Astrocyte (in vitro differentiated cells and primary cell): ENCODE measurements at regions not wholly inside any gene's neighbourhood (a gene's known extent, or its start where the extent isn't known, plus 50 kb on each side); places are given as distances from the start of the nearest gene placed in this dataset.

Experiments used
- DNase-seq: peaks from one replicate; pipeline ENCODE4 v3.0.0-alpha.2; 2010; ENCODE audit warnings: low read depth
- FAIRE-seq: peaks from 2 replicates; lab custom pipeline; 2011; peaks lifted over from hg19 to GRCh38; lab: Jason Lieb, UNC
- H2AFZ ChIP-seq: 2 replicates; pipeline ENCODE4 v1.6.0; 2012; ENCODE audit warnings: low read depth, low read length, inconsistent platforms
- H3K27ac ChIP-seq: 2 replicates; pipeline ENCODE4 v1.5.1; 2011; ENCODE audit warnings: low read depth, low read length, inconsistent platforms
- H3K27me3 ChIP-seq: 2 replicates; pipeline ENCODE4 v1.6.0; 2011; ENCODE audit warnings: low read length, inconsistent platforms; ENCODE audit not compliant: insufficient read depth
- H3K36me3 ChIP-seq: 2 replicates; pipeline ENCODE4 v1.5.1; 2011; ENCODE audit warnings: low read length, inconsistent platforms; ENCODE audit not compliant: insufficient read depth
- H3K4me1 ChIP-seq: 2 replicates; pipeline ENCODE4 v1.5.1; 2011; ENCODE audit warnings: low read length, inconsistent platforms; ENCODE audit not compliant: insufficient read depth
- H3K4me2 ChIP-seq: 2 replicates; pipeline ENCODE4 v1.6.0; 2012; ENCODE audit warnings: low read length, inconsistent platforms
- H3K4me3 ChIP-seq: 2 replicates; pipeline ENCODE4 v1.5.1; 2011; ENCODE audit warnings: low read depth, mild to moderate bottlenecking, low read length, inconsistent platforms; ENCODE audit not compliant: insufficient read depth
- H3K79me2 ChIP-seq: 2 replicates; pipeline ENCODE4 v1.6.0; 2012; ENCODE audit warnings: mild to moderate bottlenecking, low read length, inconsistent platforms; ENCODE audit not compliant: insufficient read depth
- H3K9ac ChIP-seq: 2 replicates; pipeline ENCODE4 v1.6.0; 2012; ENCODE audit warnings: mild to moderate bottlenecking, low read length, inconsistent platforms
- H3K9me3 ChIP-seq: 2 replicates; pipeline ENCODE4 v1.5.1; 2012; ENCODE audit warnings: low read depth, mild to moderate bottlenecking, low read length, inconsistent platforms; ENCODE audit not compliant: insufficient read depth
- H4K20me1 ChIP-seq: 2 replicates; pipeline ENCODE4 v1.6.0; 2012; ENCODE audit warnings: low read length, inconsistent platforms; ENCODE audit not compliant: insufficient read depth
- H3K27ac Mint-ChIP-seq: one replicate; pipeline ENCODE4 v1.8.0; 2021; ENCODE audit warnings: mild to moderate bottlenecking, mixed read lengths; ENCODE audit not compliant: unreplicated experiment
- H3K27me3 Mint-ChIP-seq: one replicate; pipeline ENCODE4 v1.8.0; 2021; ENCODE audit warnings: low read depth, mixed read lengths; ENCODE audit not compliant: unreplicated experiment
- H3K36me3 Mint-ChIP-seq: one replicate; pipeline ENCODE4 v1.8.0; 2021; ENCODE audit warnings: low read depth, mixed read lengths; ENCODE audit not compliant: unreplicated experiment
- H3K4me1 Mint-ChIP-seq: one replicate; pipeline ENCODE4 v1.8.0; 2021; ENCODE audit warnings: low read depth, mixed read lengths; ENCODE audit not compliant: unreplicated experiment
- H3K4me3 Mint-ChIP-seq: one replicate; pipeline ENCODE4 v1.8.0; 2021; ENCODE audit warnings: mild to moderate bottlenecking, moderate library complexity, mixed read lengths; ENCODE audit not compliant: unreplicated experiment
- H3K9me3 Mint-ChIP-seq: one replicate; pipeline ENCODE4 v1.8.0; 2021; ENCODE audit warnings: mild to moderate bottlenecking, mixed read lengths; ENCODE audit not compliant: unreplicated experiment
- CTCF ChIP-seq: IDR thresholded peaks from 2 replicates; pipeline ENCODE4 v1.5.1; 2011; ENCODE audit warnings: low read depth, mild to moderate bottlenecking, inconsistent platforms, low read length, moderate library complexity; ENCODE audit not compliant: insufficient read depth
- EZH2 ChIP-seq: IDR thresholded peaks from 2 replicates; pipeline ENCODE4 v1.6.1; 2012; ENCODE audit warnings: mild to moderate bottlenecking, low read length, inconsistent platforms; ENCODE audit not compliant: insufficient read depth

GRCh38 chr20:48382304-48382703 lies 445.5 kb downstream of the PREX1 start:
- Histone ChIP-seq H4K20me1 (no peaks in the 10 kb centered on the region), H3K4me2 (no peak overlapping the region), H3K27me3 (peaks cover 4% of the 10 kb centered on the region), H3K9ac (no peak overlapping the region), H3K36me3 (no peaks in the 10 kb centered on the region), H3K4me3 (no peak overlapping the region), H3K4me1 (no peaks in the 10 kb centered on the region), H3K9me3 (no peaks in the 10 kb centered on the region), H3K79me2 (no peaks in the 10 kb centered on the region), H3K27ac (no peak overlapping the region), H2AFZ (no peak overlapping the region)
- H3K4me1 Mint-ChIP-seq: no peaks in the 10 kb centered on the region
- peaks cover 1% of the 10 kb centered on the region for H3K9me3 Mint-ChIP-seq
- no peak overlapping the region for H3K4me3 Mint-ChIP-seq
- H3K27ac Mint-ChIP-seq: no peak overlapping the region
- no peaks in the 10 kb centered on the region for H3K36me3 Mint-ChIP-seq
- TF ChIP-seq EZH2 (no peak), CTCF (no peak)
- DNase-seq (no peak), FAIRE-seq (no peak)
- peaks cover 29% of the 10 kb centered on the region for H3K27me3 Mint-ChIP-seq

- peaks cover 7% of the 10 kb centered on the region for H3K27me3 ChIP-seq
- H3K4me2 ChIP-seq: no peak overlapping the region
- no peak overlapping the region for H3K27ac ChIP-seq
- Mint-ChIP-seq H3K9me3 (peaks cover 1% of the 10 kb centered on the region), H3K4me1 (no peaks in the 10 kb centered on the region), H3K27ac (no peak overlapping the region), H3K4me3 (no peak overlapping the region), H3K36me3 (no peaks in the 10 kb centered on the region), H3K27me3 (peaks cover 26% of the 10 kb centered on the region)
- no peaks in the 10 kb centered on the region for H3K36me3 ChIP-seq
- H3K4me1 ChIP-seq: no peaks in the 10 kb centered on the region
- H3K79me2 ChIP-seq: no peaks in the 10 kb centered on the region
- H3K4me3 ChIP-seq: no peak overlapping the region
- TF ChIP-seq EZH2 (no peak), CTCF (no peak)
- no peaks in the 10 kb centered on the region for H3K9me3 ChIP-seq
- H4K20me1 ChIP-seq: no peaks in the 10 kb centered on the region
- DNase-seq (no peak), FAIRE-seq (no peak)
- no peak overlapping the region for H3K9ac ChIP-seq
- no peak overlapping the region for H2AFZ ChIP-seq
These were observed 446.3 kb downstream of the PREX1 start for GRCh38 chr20:48381353-48382120.

GRCh38 chr20:48380661-48381060 lies 447.1 kb downstream of the PREX1 start:
- TF ChIP-seq EZH2 (no peak), CTCF (no peak)
- no peaks in the 10 kb centered on the region for H4K20me1 ChIP-seq
- no peaks in the 10 kb centered on the region for H3K79me2 ChIP-seq
- no peak overlapping the region for H3K4me3 ChIP-seq
- DNase-seq (no peak), FAIRE-seq (no peak)
- no peaks in the 10 kb centered on the region for H3K4me1 ChIP-seq
- H3K27me3 ChIP-seq: peaks cover 9% of the 10 kb centered on the region
- H3K9ac ChIP-seq: no peak overlapping the region
- no peak overlapping the region for H2AFZ ChIP-seq
- no peak overlapping the region for H3K4me3 Mint-ChIP-seq
- no peaks in the 10 kb centered on the region for H3K4me1 Mint-ChIP-seq
- no peaks in the 10 kb centered on the region for H3K36me3 Mint-ChIP-seq
- H3K36me3 ChIP-seq: no peaks in the 10 kb centered on the region
- peaks cover 1% of the 10 kb centered on the region for H3K9me3 Mint-ChIP-seq
- H3K27me3 Mint-ChIP-seq: peaks cover 29% of the 10 kb centered on the region
- H3K27ac Mint-ChIP-seq: no peak overlapping the region
- no peak overlapping the region for H3K4me2 ChIP-seq
- H3K27ac ChIP-seq: no peak overlapping the region
- H3K9me3 ChIP-seq: no peaks in the 10 kb centered on the region
